ENCODE measurements at regions not wholly inside any gene's neighbourhood (a gene's known extent, or its start where the extent isn't known, plus 50 kb on each side); places are given as distances from the start of the nearest gene placed in this dataset.

GRCh38 chr16:65782611-65783600 lies 583.6 kb upstream of the CDH5 start:
- TF ChIP-seq CTCF (IDR thresholded peaks at IDR 0.05) (no peak), EZH2 (IDR thresholded peaks at IDR 0.05; ENCODE audit: borderline replicate concordance, insufficient read depth, low read depth, low read length, poor library complexity, severe bottlenecking) (no peak)
